OCI-LY7 (cell line): ENCODE measurements at regions not wholly inside any gene's neighbourhood (a gene's known extent, or its start where the extent isn't known, plus 50 kb on each side); places are given as distances from the start of the nearest gene placed in this dataset.

Experiments used
- EZH2phosphoT487 ChIP-seq: fragments of 200-600 bp; sonication (generic); IDR thresholded peaks from 2 replicates; pipeline ENCODE4 v1.6.1; 2018; ENCODE audit warnings: low read depth, borderline replicate concordance, mild to moderate bottlenecking, mixed run types, antibody characterized with exemption, low read length, moderate library complexity, mixed read lengths
- TF ChIP-seq, protein P1 (sequence below): fragments of 200-600 bp; sonication (generic); conservative IDR thresholded peaks from 2 replicates; pipeline ENCODE4 v1.5.1; 2014; ENCODE audit warnings: mild to moderate bottlenecking, antibody characterized with exemption, low read length, moderate library complexity, mixed read lengths

GRCh38 chr13:76808927-76809326, 77.3 kb downstream of the KCTD12 start:
- TF ChIP-seq, protein P1, sequence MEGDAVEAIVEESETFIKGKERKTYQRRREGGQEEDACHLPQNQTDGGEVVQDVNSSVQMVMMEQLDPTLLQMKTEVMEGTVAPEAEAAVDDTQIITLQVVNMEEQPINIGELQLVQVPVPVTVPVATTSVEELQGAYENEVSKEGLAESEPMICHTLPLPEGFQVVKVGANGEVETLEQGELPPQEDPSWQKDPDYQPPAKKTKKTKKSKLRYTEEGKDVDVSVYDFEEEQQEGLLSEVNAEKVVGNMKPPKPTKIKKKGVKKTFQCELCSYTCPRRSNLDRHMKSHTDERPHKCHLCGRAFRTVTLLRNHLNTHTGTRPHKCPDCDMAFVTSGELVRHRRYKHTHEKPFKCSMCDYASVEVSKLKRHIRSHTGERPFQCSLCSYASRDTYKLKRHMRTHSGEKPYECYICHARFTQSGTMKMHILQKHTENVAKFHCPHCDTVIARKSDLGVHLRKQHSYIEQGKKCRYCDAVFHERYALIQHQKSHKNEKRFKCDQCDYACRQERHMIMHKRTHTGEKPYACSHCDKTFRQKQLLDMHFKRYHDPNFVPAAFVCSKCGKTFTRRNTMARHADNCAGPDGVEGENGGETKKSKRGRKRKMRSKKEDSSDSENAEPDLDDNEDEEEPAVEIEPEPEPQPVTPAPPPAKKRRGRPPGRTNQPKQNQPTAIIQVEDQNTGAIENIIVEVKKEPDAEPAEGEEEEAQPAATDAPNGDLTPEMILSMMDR = no peak
- TF ChIP-seq EZH2phosphoT487 = no peak
